ENCODE measurements at regions not wholly inside any gene's neighbourhood (a gene's known extent, or its start where the extent isn't known, plus 50 kb on each side); places are given as distances from the start of the nearest gene placed in this dataset.
"Not testable (repeated sequence)": the region's sequence is repeated elsewhere in the genome, so short reads cannot be mapped to it uniquely, and the experiment has no call there.

GRCh38 chr18:52087140-52087539, 252.9 kb upstream of the DCC start:
- no peak for DNase-seq

DNA sequence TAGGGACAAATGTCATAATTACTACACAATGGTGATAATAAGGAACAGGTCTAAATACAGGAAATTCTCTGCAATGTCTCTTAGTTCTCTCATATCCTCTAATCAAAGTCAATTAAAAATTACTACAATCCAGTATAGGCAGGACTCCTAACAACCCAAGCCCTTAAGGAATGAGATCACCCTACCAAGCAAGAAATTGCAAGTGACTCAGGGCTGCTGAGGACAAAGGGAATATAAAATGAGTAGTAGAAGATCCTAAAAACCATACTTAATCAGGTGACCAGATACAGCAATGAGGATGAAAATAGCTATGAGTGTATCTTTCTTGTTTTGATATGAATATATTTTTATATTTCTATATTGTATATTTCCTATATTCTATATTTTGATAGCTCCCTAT, 250.0 kb upstream of the DCC start:
- DNase-seq: no peak

DNA sequence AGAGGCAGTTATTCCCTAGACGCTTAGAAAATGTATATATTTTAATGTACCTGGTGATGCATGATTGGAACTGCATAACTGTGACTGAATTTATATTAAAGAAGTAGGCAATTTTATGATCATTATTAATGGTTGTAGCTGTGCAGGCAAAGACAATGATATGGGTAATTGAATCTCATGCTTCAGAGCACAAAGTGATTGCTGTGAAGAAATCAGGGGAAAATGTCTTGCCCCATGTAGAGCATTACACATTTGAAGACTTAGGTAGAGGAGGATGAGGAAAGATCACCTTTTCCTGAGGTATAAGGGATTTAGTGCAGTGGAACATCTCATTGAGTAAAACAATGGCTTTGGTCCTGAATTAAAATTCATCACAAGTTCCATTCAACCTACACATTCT, 246.8 kb upstream of the DCC start:
- no peak for DNase-seq

- DNase-seq: no peak
Measured at GRCh38 chr18:52118684-52119083, 221.3 kb upstream of the DCC start.

- DNase-seq: no peak
Measured at GRCh38 chr18:52130624-52131301, 209.2 kb upstream of the DCC start.

- no peak for DNase-seq
Measured at GRCh38 chr18:52131845-52132244, 208.2 kb upstream of the DCC start.

- DNase-seq: no peak
Measured at GRCh38 chr18:52136532-52136931, 203.5 kb upstream of the DCC start.

DNA sequence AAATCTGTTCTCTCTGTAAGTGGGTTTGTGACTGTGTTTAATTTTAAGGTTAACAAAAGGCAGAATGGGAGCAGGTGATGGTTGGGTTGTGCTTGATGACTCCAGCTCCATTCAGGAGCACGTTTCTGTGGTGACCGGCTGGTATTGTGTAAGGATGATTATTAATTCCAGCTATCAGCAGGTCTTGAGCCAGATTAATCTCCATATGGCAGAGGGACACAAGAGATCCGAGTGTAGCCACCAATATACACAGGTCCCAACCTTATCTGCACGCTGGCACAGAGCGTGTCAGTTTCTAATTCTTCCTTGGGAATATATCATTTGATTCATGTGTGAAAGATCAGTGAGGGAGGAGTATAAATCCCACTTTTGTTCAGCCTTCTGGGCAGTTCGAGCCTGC, 199.0 kb upstream of the DCC start:
- DNase-seq: no peak

GRCh38 chr18:52150050-52150449, 189.9 kb upstream of the DCC start:
- DNase-seq: no peak

- no peak for DNase-seq
Measured at GRCh38 chr18:52152036-52152435, 188.0 kb upstream of the DCC start.

- DNase-seq: no peak
Measured at GRCh38 chr18:52156166-52156565, 183.8 kb upstream of the DCC start.

DNA sequence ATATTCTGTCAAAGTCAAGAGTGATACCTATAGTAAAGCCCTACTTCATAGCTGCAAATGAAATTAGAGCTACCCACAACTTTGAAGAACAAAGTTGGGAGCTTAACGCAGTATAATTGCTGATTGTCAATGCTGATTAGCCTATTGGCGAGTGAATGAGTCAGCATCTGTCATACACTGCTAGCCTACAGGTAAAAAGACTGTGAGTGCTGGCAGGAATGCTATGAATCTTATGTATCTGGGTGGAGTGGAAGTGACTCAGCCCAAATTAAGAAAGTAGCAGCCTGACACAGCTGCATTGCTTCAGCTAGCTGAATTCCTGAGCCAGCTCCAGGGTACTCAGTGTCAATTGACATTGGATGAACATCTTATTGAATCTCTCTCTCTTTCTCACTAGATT, 179.4 kb upstream of the DCC start:
- no peak for DNase-seq

DNA sequence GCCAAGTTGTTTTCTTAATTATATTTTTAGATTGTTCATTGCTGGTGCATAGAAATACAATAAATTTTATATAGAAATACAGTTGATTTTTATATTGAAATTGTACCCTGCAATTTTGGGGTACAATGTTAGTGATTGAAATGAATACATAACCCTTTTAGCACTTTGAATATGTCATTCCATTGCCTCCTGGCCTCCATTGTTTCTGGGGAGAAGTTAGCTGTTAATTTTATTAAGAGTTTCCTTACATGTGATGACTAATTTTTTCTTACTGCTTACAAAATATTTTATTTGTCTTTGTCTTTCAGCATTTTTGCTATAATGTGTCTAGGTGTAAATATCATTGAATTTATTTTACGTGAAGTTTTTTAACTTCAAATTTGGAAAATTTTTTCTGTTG, 176.5 kb upstream of the DCC start:
- DNase-seq: no peak

- DNase-seq: not testable (repeated sequence)
Measured at GRCh38 chr18:52168131-52168530, 171.9 kb upstream of the DCC start.

- no peak for DNase-seq
Measured at GRCh38 chr18:52174220-52174619, 165.8 kb upstream of the DCC start.

DNA sequence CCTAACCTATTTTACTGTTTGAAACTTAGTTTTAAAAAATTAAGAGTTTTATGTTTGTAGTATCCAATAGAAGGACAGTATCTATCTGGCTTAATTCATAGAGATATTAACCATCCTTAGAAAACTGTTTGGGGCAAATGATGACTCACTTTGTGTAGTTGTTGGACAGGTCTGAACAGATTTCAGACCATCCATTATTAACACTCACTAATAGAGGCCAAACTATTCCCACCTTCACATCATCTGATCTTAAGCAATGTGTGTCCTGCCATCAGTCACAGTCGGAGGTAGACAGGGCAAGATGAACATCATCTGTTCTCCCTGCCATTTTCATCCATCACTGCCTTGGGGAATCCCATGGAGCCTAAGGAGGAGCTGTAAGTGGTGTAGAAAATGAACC, 164.6 kb upstream of the DCC start:
- no peak for DNase-seq

- no peak for DNase-seq
Measured at GRCh38 chr18:52183107-52183506, 156.9 kb upstream of the DCC start.

DNA sequence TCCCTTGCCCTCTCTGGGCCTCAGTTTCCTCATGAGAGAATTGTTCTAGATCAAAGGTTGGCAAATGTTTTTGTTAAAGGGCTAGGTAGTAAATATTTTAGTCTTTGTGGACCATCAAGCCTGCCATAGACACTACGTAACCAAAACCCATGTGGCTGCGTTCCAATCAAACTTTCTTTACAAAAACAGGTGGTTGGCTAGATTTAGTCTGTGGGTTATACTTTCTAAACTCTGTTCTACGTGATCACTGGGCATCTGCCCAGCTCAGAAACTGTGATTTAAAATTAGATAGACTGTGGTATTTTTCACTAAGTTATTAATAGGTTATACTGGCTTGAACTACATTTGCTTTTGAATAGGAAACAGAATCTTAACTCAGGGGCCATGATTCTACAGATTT, 149.8 kb upstream of the DCC start:
- DNase-seq: no peak

GRCh38 chr18:52190631-52191030, 149.4 kb upstream of the DCC start:
- no peak for DNase-seq

DNA sequence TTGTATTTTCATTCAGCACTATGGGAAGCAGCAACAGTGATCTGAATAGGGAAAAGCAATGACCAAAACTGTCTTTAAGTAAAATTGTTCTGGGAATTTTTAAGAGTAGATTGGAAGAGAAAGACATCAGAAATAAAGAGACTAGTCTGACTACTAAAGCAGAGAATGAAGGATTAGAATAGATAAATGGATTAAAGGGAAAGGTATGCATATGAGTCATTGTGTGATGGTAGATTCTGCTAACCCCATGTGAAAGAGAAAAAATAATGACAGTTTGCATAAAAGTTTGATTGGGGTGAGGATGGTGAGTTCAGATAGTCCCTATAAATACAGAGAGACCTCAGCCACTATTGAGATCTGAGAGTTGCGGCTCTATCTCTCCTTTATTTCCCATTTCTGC, 139.6 kb upstream of the DCC start:
- DNase-seq: no peak

DNA sequence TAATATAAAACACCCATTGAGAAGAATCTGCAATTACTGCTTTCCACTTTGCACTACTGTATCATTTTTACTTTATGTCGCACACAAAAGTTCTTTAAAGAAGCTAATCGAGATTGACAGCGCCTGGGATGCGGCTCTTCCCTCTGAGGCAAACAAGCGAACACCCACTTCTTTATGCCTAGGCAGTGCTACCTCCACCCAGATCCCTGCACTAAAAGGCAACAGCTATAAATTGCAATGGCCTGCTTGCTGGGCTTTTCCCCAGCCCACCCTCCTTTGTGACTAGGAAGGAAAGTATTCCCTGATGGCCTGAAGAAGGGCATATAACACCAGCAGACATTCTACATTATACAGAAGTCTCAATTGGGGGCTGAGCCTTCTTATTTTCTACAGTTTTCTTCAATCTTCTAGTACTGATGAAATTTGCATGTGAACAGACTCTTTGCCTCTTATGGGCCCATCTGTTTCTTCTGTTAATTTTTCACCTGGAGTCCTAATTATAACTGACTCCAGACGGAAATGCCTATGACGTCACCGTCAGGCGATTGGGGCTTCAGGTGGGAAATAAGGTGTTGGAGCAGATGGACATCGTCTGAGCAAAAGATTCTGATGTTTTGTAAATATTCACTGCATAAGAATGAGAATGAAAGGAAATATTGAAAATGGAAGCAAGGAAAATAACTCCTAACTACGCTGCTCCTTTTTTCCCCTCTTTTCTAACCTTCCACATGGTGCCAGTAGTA, 138.9 kb upstream of the DCC start:
- no peak for DNase-seq

- DNase-seq: no peak
Measured at GRCh38 chr18:52208646-52209045, 131.4 kb upstream of the DCC start.

- no peak for DNase-seq
Measured at GRCh38 chr18:52216109-52216508, 123.9 kb upstream of the DCC start.

- DNase-seq: no peak
Measured at GRCh38 chr18:52216666-52217065, 123.3 kb upstream of the DCC start.

- DNase-seq: no peak
Measured at GRCh38 chr18:52219102-52219501, 120.9 kb upstream of the DCC start.

Data from activated naive CD4-positive, alpha-beta T cell treated with anti-CD3 and anti-CD28 coated beads, Interleukin-2, amount 50 U/mL, for 16 hours (primary cell).